SU-DHL-6 (cell line): ENCODE measurements at regions not wholly inside any gene's neighbourhood (a gene's known extent, or its start where the extent isn't known, plus 50 kb on each side); places are given as distances from the start of the nearest gene placed in this dataset.

ENCODE experiments used
- EZH2phosphoT487 ChIP-seq: fragments of 200-600 bp; sonication (generic), shearing (Covaris generic); conservative IDR thresholded peaks from 2 replicates; pipeline ENCODE4 v1.6.1; 2018; ENCODE audit warnings: mild to moderate bottlenecking, antibody characterized with exemption, low read length, moderate library complexity, mixed read lengths
- TF ChIP-seq, protein P1 (sequence below): fragments of 200-600 bp; sonication (generic); IDR thresholded peaks from one replicate; pipeline ENCODE4 v1.5.1; 2017; ENCODE audit warnings: antibody characterized with exemption, mild to moderate bottlenecking, low read length, moderate library complexity; ENCODE audit not compliant: insufficient read depth, poor library complexity, severe bottlenecking

DNA sequence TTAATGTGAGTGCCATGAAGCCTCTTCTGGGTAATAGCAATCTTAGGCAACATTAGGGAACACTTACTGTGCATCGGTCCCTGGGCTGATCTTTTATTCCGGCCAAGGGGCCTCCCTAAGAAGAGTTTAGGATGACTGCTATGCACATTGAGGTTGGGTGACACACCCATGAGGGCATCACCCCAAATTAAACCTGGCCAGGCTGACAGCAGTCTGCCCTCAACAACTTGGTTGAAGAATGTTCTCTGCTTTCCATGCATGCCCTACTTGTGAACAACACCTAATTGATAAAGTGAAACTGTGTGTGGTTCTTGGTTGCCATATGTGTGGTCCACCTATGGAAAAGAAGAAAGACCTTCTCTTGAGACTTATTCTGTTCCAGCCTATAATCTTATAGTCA lies 1098.0 kb downstream of the BCL11B start:
- TF ChIP-seq, protein P1, sequence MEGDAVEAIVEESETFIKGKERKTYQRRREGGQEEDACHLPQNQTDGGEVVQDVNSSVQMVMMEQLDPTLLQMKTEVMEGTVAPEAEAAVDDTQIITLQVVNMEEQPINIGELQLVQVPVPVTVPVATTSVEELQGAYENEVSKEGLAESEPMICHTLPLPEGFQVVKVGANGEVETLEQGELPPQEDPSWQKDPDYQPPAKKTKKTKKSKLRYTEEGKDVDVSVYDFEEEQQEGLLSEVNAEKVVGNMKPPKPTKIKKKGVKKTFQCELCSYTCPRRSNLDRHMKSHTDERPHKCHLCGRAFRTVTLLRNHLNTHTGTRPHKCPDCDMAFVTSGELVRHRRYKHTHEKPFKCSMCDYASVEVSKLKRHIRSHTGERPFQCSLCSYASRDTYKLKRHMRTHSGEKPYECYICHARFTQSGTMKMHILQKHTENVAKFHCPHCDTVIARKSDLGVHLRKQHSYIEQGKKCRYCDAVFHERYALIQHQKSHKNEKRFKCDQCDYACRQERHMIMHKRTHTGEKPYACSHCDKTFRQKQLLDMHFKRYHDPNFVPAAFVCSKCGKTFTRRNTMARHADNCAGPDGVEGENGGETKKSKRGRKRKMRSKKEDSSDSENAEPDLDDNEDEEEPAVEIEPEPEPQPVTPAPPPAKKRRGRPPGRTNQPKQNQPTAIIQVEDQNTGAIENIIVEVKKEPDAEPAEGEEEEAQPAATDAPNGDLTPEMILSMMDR = no peak
- TF ChIP-seq EZH2phosphoT487 = no peak
